ENCODE measurements at regions not wholly inside any gene's neighbourhood (a gene's known extent, or its start where the extent isn't known, plus 50 kb on each side); places are given as distances from the start of the nearest gene placed in this dataset.

DNA sequence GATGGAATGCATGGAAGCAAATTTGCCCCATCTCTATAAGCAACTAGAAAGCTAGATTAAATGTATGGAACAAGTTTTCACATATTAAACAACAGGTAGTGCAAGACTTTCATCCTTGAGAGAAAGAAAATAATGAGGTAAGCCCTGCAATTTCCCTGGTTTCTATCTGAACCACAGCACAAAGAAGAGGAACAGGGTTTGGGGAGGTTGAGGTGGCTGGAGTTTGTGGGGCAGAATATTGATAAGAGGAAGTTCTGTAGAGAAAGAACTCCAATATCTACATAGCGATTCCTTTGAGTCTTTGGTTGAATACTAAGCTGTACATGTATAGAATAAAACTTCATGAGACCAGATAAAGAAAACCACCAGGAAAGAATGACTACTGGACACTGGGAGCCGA is 96.3 kb upstream of the CCND2 start:
- no peak for TF ChIP-seq EZH2phosphoT487 (IDR thresholded peaks at IDR 0.05; ENCODE audit: insufficient read depth, low read depth)
- TF ChIP-seq EZH2 (IDR thresholded peaks at IDR 0.05; ENCODE audit: insufficient read depth, poor library complexity, severe bottlenecking) = no peak
